PC-9 (cell line): ENCODE measurements at regions not wholly inside any gene's neighbourhood (a gene's known extent, or its start where the extent isn't known, plus 50 kb on each side); places are given as distances from the start of the nearest gene placed in this dataset.

Source experiments
- EZH2 ChIP-seq: fragments of 200-600 bp; sonication (generic); IDR thresholded peaks from 2 replicates; pipeline ENCODE4 v1.8.0; 2017; ENCODE audit warnings: antibody characterized with exemption, low read depth
- TF ChIP-seq, protein P1 (sequence below): fragments of 200-600 bp; sonication (generic); conservative IDR thresholded peaks from 2 replicates; pipeline ENCODE4 v1.6.1; 2017; ENCODE audit warnings: mixed run types, antibody characterized with exemption, mild to moderate bottlenecking, moderate library complexity

DNA sequence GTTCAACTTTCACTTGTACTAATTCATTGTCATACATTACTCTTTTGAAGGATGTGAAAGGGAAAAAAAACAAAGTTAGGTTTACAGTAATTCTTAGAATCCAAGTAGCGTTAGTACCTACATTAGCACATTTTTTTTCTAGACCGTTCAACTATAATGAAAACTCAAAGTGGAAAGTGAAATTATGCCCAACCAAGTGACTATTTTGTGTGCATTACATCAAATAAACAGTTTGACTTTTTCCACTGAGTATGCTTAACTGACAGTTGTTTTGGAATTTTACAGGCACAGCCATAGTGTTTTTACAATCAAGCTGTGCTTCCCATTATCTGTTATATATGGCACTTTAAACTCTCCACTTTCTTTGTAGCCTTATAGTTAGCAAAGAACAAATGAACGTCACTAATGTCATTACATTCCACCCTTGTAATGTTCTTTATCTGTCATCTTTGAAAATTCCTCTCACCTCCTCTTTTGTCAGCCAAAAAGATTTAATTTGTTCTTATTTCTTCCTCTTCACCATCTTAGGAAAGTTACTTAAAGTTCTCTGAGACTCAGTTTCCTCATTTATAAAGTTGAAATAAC lies 142.3 kb upstream of the SOX2 start:
- TF ChIP-seq EZH2 = no peak
- TF ChIP-seq, protein P1, sequence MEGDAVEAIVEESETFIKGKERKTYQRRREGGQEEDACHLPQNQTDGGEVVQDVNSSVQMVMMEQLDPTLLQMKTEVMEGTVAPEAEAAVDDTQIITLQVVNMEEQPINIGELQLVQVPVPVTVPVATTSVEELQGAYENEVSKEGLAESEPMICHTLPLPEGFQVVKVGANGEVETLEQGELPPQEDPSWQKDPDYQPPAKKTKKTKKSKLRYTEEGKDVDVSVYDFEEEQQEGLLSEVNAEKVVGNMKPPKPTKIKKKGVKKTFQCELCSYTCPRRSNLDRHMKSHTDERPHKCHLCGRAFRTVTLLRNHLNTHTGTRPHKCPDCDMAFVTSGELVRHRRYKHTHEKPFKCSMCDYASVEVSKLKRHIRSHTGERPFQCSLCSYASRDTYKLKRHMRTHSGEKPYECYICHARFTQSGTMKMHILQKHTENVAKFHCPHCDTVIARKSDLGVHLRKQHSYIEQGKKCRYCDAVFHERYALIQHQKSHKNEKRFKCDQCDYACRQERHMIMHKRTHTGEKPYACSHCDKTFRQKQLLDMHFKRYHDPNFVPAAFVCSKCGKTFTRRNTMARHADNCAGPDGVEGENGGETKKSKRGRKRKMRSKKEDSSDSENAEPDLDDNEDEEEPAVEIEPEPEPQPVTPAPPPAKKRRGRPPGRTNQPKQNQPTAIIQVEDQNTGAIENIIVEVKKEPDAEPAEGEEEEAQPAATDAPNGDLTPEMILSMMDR = no peak
